Activated CD4-positive, alpha-beta T cell treated with anti-CD3 and anti-CD28 coated beads for 48 hours (primary cell): ENCODE measurements at regions not wholly inside any gene's neighbourhood (a gene's known extent, or its start where the extent isn't known, plus 50 kb on each side); places are given as distances from the start of the nearest gene placed in this dataset.
"Not testable (repeated sequence)": the region's sequence is repeated elsewhere in the genome, so short reads cannot be mapped to it uniquely, and the experiment has no call there.

Experiments used
- DNase-seq: peaks from one replicate; pipeline ENCODE4 v3.0.0-alpha.2; 2020

DNA sequence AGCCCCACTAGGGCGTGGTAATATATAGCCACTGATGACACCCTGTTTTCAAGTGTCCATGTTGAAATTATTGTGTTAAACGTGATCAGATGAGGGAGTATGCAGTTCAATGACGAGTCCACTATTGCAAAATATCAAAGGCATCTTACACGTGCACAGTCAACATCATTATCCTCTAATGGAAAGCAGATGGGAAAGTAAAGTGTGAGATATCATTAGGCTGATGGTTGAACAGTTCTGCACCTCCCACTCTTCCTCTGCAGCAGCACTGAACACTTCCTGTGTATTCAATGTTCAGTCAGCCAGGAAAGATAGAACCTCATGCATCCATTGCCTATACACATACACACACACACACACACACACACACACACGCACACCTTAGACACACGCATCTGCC is 431.8 kb upstream of the CCDC54 start:
- DNase-seq: no peak

DNA sequence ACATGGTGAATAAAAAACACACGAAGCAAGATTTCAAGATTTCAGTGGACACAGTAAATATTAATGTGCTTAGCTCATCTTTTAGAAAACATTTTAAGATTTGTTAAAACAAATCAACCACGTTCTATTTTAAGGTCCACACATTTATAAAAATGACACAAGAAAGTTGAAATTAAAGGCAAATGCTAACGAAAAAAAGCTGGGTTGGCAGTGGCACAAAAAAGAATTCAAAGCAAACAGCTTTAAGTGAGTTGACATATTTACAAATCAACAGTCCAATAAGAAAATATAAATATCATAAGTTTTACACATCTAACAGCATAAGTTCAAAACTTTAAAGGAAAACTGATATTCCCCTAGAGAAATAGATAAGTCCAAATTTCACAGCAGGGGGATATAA is 430.4 kb upstream of the CCDC54 start:
- DNase-seq: no peak

DNA sequence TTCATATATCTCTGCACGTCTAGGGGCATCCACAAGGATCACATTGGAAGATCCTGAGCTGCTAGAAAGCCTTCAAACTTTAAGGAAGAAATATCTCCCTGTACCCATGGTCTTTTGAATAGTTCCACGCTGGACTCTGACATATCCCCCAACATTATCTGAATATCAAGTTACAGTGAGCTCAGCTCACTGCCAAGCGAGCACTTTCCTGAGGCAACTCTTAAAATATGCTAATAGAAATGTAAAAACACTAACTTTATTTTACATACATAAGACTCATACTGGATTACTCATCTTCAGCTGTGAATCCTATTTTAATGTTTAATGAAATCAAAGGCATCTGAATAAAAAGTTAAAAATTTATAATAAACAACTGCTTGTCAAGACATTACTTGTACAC is 420.2 kb upstream of the CCDC54 start:
- DNase-seq: no peak

DNA sequence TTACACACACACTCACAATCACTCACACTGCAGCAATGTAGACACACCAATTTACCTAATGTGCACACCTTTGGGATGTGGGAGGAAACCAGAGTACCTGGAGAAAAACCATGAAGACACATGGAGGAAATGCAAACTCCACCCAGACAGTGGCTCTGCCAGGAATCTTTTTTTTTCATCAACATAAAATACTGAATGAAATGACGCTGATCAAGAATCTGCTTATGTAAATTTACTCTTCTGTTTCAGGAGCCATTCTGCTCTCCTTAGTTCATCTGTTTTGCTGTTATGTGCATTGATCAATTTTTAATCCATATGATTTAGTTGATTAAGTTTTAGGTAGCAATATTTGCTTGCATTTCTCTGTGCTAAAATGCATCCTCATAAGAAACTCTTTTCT is 414.2 kb upstream of the CCDC54 start:
- DNase-seq: no peak

DNA sequence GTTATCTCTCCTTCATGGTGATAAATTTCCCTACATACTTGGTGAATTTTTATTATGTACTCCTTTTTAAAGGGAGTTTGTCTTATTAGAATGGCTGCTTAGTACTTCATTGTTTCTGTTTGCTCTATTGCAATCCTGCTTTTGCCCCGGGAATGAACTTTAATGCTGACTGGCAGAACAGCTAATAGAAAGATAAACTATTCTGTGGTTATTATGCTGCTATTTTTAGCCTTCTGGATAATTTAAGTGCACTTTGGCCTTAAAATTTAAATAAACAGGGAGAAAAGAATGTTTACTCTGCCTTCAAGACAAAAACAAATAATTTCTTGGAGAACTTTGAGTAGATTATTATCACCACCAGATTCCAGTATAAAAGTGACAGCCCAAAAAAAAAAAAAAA is 413.8 kb upstream of the CCDC54 start:
- no peak for DNase-seq

DNA sequence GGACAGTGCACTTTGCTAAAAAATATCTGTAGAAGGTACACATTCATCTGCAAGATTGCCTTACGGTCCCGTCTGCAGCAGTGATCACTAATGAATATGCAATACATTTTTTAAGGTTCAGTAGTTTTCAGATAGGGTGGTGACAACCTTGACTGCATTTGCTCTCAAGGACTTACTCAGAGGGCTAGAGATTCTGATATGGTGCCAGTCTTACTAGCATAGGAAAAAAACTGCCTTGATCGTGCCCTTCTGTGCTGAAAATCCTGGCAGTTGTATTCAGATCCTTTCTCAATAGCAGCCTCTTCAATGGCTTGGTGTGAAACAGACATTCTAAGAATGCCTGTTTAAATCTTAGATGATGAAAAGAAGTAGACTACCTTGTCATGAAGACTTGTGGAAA is 411.9 kb upstream of the CCDC54 start:
- no peak for DNase-seq

GRCh38 chr3:106969596-106969995 is 407.6 kb upstream of the CCDC54 start:
- no peak for DNase-seq

DNA sequence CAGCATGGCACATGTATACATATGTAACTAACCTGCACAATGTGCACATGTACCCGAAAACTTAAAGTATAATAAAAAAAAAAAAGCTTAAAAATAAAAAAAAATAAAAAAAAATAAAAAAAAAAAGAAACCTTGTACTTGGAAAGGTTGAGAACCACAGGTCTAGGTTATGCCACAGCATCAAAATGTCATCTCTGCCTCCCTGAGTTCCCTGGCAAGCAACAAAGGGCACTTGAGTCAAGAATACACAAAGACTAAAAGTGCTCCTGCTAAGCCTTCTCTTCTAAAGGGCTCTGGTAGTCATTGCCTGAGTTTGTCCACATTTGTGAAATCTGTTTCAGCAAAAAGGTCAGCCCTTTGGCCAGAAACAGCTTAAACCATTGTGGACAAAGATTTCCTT is 395.8 kb upstream of the CCDC54 start:
- no peak for DNase-seq

DNA sequence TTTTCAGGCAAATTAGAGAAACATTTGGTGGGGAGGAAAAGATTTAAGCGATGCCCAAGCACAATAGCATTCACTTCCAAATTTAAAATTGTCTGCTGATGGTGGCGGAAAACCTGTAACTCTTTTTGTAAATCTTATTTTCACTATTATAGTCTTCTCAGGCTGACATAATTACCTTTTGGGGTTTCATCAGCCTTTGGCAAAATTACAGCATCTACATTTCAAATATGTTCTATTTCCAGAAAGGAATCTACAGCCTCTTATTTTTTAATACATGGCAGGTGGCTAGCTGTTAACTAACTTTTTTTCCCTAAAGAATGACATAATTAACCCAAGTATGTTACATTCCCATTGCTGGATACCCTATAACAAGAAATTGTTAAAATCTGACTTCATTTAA is 391.5 kb upstream of the CCDC54 start:
- no peak for DNase-seq

- peak; percentile 3 for DNase-seq
These were observed 378.2 kb upstream of the CCDC54 start for GRCh38 chr3:106998841-106999682.

- no peak for DNase-seq
These were observed 375.6 kb upstream of the CCDC54 start for GRCh38 chr3:107001635-107002034.

- not testable (repeated sequence) for DNase-seq
These were observed 371.9 kb upstream of the CCDC54 start for GRCh38 chr3:107005352-107005751.

DNA sequence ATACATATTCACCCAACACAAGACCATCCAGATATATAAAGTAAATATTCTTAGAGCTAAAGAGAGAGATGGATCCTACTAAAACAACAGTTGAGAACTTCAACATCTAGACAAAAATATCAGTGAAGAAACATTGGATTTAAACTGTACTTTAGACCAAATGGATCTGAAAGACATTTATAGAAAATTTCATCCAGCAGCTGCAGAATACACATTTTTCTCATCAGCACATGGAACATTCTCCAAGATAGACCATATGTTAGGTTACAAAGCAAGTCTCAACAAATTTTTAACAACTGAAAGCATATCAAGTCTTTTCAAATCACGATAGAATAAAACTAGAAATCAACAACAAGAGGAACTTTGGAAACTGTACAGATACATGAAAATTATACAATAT is 369.0 kb upstream of the CCDC54 start:
- DNase-seq: no peak

DNA sequence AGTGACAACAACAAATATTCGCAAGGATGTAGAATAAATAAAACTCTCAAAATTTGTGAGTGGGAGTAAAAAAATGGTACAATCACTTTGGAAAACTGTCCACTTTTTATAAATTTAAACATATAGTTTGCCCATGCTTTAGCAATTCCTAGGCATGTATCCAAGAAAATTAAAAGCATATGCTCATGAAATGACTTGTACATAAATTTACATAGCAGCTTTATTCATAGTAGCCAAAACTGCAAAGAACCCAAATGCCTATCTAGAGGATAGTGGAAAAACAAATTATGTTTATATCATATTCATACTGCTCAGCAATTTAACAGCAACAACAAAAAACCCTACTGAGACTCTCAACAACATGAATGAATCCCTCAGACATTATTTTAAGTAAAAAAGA is 363.6 kb upstream of the CCDC54 start:
- DNase-seq: no peak

- no peak for DNase-seq
These were observed 352.6 kb upstream of the CCDC54 start for GRCh38 chr3:107024551-107025026.

DNA sequence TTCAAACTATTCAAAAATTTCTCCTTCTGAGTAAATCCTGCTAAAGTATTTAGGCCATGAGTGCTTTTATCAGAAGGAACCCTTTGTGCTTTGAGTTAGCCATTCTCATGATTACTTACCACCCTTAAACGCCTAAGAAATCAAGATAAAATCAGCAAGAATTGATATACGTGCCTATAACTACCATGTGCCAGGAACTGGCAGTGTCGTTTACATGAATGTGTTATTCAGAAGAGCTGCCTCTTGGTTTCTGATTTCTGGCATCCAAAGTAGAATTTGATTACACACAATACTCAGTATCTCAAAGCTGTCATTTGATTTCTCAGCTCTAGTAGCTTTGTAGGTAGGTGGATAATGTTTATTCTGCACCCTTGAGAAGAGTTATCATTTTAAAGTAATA is 351.3 kb upstream of the CCDC54 start:
- no peak for DNase-seq

- no peak for DNase-seq
These were observed 349.2 kb upstream of the CCDC54 start for GRCh38 chr3:107028086-107028485.

- no peak for DNase-seq
These were observed 348.6 kb upstream of the CCDC54 start for GRCh38 chr3:107028626-107029025.

- DNase-seq: no peak
These were observed 345.1 kb upstream of the CCDC54 start for GRCh38 chr3:107032111-107032510.

GRCh38 chr3:107034142-107034541 is 343.1 kb upstream of the CCDC54 start:
- DNase-seq: no peak

DNA sequence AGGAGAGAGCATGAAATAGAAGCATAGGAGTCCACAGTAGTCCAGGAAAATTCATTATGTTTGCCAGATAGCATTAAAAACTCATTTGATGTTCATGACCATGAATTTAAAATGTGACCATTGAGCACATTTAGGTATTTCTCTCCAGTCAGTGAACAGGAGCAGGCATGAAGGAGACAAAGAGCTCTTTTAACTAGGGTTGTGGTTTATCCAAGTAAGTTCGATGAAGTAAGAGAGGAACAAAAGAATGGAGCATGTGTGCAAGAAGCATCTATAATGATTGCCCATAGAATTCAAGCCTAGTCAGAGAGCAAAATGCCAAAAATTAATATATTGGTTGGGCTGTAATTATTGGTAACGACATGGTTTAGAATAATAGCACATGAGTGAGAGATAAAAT is 342.1 kb upstream of the CCDC54 start:
- DNase-seq: no peak

DNA sequence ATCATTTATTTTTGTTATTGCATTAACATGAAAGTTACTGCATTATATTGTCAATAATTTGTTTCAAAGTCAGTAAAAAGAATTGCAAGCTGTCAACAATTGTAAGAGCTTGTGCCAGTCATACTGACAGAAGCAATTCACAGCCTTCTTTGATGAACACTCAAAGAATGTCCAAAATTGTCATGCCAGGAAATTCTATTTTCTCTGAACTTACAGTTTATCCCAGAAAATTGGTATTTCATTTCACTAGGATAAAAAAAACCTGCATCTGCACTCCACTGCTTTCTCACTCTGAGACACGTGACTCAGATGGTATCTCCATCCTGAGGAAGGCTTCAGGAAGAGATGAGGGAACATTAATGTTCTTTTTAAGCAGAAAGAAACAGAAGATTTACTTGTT is 332.6 kb upstream of the CCDC54 start:
- no peak for DNase-seq

GRCh38 chr3:107045791-107046190 is 331.4 kb upstream of the CCDC54 start:
- no peak for DNase-seq

- no peak for DNase-seq
These were observed 321.9 kb upstream of the CCDC54 start for GRCh38 chr3:107055181-107055942.
